SU-DHL-6 (cell line): ENCODE measurements at regions not wholly inside any gene's neighbourhood (a gene's known extent, or its start where the extent isn't known, plus 50 kb on each side); places are given as distances from the start of the nearest gene placed in this dataset.

Experiments used
- H2AFZ ChIP-seq: fragments of 200-600 bp; sonication (generic); 2 replicates; pipeline ENCODE4 v1.6.1; 2014; ENCODE audit warnings: low read depth, mild to moderate bottlenecking, moderate library complexity, mixed read lengths, antibody characterized with exemption, low read length; ENCODE audit not compliant: severe bottlenecking
- H3F3A ChIP-seq: fragments of 200-600 bp; shearing (Covaris generic); 2 replicates; pipeline ENCODE4 v1.6.0; 2016; ENCODE audit warnings: antibody characterized with exemption, mild to moderate bottlenecking; ENCODE audit not compliant: insufficient read depth
- H3K27ac ChIP-seq: fragments of 200-600 bp; sonication (generic); 2 replicates; pipeline ENCODE4 v1.5.1; 2016; ENCODE audit warnings: low read depth, mild to moderate bottlenecking, low read length, moderate library complexity, mixed read lengths
- H3K27me3 ChIP-seq: fragments of 200-600 bp; sonication (generic), shearing (Covaris generic); 2 replicates; pipeline ENCODE4 v1.6.0; 2014; ENCODE audit warnings: mild to moderate bottlenecking, low read length
- H3K36me3 ChIP-seq: fragments of 200-600 bp; sonication (generic); 2 replicates; pipeline ENCODE4 v1.6.1; 2014; ENCODE audit warnings: mild to moderate bottlenecking, low read length, mixed read lengths
- H3K4me2 ChIP-seq: fragments of 300-600, 200-600 bp; shearing (Covaris generic), sonication (generic); 2 replicates; pipeline ENCODE4 v1.6.0; 2014; ENCODE audit warnings: low read length, low read depth, mild to moderate bottlenecking; ENCODE audit not compliant: poor library complexity, severe bottlenecking
- H3K4me3 ChIP-seq: fragments of 200-600 bp; sonication (generic); 2 replicates; pipeline ENCODE4 v1.5.1; 2014; ENCODE audit warnings: antibody characterized with exemption, low read length, mild to moderate bottlenecking, mixed read lengths; ENCODE audit not compliant: insufficient read depth, poor library complexity, severe bottlenecking
- H3K79me2 ChIP-seq: fragments of 200-600 bp; sonication (generic); 2 replicates; pipeline ENCODE4 v1.6.1; 2014; ENCODE audit warnings: mild to moderate bottlenecking, low read length, moderate library complexity; ENCODE audit not compliant: insufficient read depth
- H3K9ac ChIP-seq: fragments of 200-600 bp; sonication (generic); 2 replicates; pipeline ENCODE4 v1.7.0; 2014; ENCODE audit warnings: mild to moderate bottlenecking, low read length
- H3K9me2 ChIP-seq: fragments of 200-600 bp; sonication (generic); replicated peaks from 2 replicates; pipeline ENCODE4 v1.6.1; 2014; ENCODE audit warnings: low read length; ENCODE audit not compliant: insufficient read depth
- H3K9me3 ChIP-seq: fragments of 200-600 bp; sonication (generic); 2 replicates; pipeline ENCODE4 v1.6.1; 2014; ENCODE audit warnings: low read length, mixed read lengths; ENCODE audit not compliant: insufficient read depth
- H4K20me1 ChIP-seq: fragments of 200-600 bp; sonication (generic); 2 replicates; pipeline ENCODE4 v1.6.1; 2014; ENCODE audit warnings: low read depth, mild to moderate bottlenecking, antibody characterized with exemption, low read length, moderate library complexity, mixed read lengths
- CTCF ChIP-seq: fragments of 200-600 bp; sonication (generic); IDR thresholded peaks from one replicate; pipeline ENCODE4 v1.5.1; 2017; ENCODE audit warnings: antibody characterized with exemption, mild to moderate bottlenecking, low read length, moderate library complexity; ENCODE audit not compliant: insufficient read depth, poor library complexity, severe bottlenecking
- EZH2phosphoT487 ChIP-seq: fragments of 200-600 bp; sonication (generic), shearing (Covaris generic); conservative IDR thresholded peaks from 2 replicates; pipeline ENCODE4 v1.6.1; 2018; ENCODE audit warnings: mild to moderate bottlenecking, antibody characterized with exemption, low read length, moderate library complexity, mixed read lengths

DNA sequence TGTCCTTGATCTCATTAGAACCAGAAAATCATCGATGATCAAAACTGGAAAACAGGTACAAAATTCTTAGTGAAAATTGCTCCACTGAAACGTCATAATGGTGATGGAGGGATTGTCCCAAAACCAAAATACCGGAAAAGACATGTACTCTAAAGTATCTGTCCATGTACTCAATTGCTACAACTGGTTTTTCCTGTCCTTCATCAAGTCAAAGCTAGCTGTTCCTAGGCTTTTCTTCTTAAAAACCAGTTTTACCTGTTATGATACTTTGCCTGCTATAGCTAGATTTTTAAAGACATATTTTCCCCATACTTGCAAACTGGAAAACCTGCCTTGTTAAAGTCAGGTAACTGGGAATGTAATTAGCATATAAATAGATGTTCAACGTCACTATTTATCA is 50.5 kb upstream of the LRRC1 start:
- H3K27ac ChIP-seq = no peak overlapping the region
- no peaks in the 10 kb centered on the region for H3F3A ChIP-seq

GRCh38 chr6:53741034-53741823 is 53.6 kb upstream of the LRRC1 start:
- Histone ChIP-seq H3K9me3 (no peaks in the 10 kb centered on the region), H3K36me3 (no peaks in the 10 kb centered on the region), H3K27ac (no peak overlapping the region), H3K9ac (no peak overlapping the region), H3F3A (no peaks in the 10 kb centered on the region), H3K4me3 (no peak overlapping the region), H3K4me2 (no peak overlapping the region), H3K79me2 (no peaks in the 10 kb centered on the region), H4K20me1 (no peaks in the 10 kb centered on the region), H3K27me3 (no peaks in the 10 kb centered on the region), H3K9me2 (no peaks in the 10 kb centered on the region), H2AFZ (no peak overlapping the region)
- TF ChIP-seq EZH2phosphoT487 = no peak

More for the DNA sequence above, 50.5 kb upstream of the LRRC1 start:
- TF ChIP-seq CTCF (no peak), EZH2phosphoT487 (no peak)
- Histone ChIP-seq H3K4me3 (no peak overlapping the region), H3K4me2 (no peak overlapping the region), H3K27me3 (no peaks in the 10 kb centered on the region), H3K9me2 (no peaks in the 10 kb centered on the region), H3K36me3 (no peaks in the 10 kb centered on the region), H3K9ac (no peak overlapping the region), H4K20me1 (no peaks in the 10 kb centered on the region), H3K9me3 (no peaks in the 10 kb centered on the region), H2AFZ (no peak overlapping the region), H3K79me2 (no peaks in the 10 kb centered on the region)

- no peak overlapping the region for H3K9ac ChIP-seq
- H3K4me2 ChIP-seq = no peak overlapping the region
- no peaks in the 10 kb centered on the region for H3K27me3 ChIP-seq
- no peaks in the 10 kb centered on the region for H4K20me1 ChIP-seq
- TF ChIP-seq EZH2phosphoT487 (no peak), CTCF (no peak)
- H3K27ac ChIP-seq = no peak overlapping the region
- H3K79me2 ChIP-seq = no peaks in the 10 kb centered on the region
- no peak overlapping the region for H2AFZ ChIP-seq
- no peak overlapping the region for H3K4me3 ChIP-seq
- H3K9me2 ChIP-seq = no peaks in the 10 kb centered on the region
- no peaks in the 10 kb centered on the region for H3F3A ChIP-seq
- H3K9me3 ChIP-seq = no peaks in the 10 kb centered on the region
- no peaks in the 10 kb centered on the region for H3K36me3 ChIP-seq
Observed at GRCh38 chr6:53737746-53738145, 57.1 kb upstream of the LRRC1 start.

DNA sequence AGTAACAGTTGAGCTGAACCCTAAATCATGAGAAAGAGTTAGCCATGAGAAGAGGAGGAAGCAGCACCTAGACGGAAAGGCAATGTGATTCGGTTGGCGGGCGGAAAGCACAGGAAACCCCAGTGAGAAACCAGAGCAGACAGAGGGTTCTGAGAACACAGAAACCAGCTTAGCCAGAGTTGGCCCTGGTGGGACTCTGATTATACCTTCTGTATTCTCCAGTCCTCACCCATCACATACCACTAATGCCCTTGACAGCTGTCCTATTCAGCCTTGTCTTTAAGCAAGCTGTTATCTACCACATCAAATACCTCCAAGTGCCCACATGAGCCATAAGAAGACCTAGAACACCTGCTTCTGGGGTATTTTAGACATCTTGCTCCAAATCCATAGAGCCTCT is 58.9 kb upstream of the LRRC1 start:
- H3K9ac ChIP-seq = no peak overlapping the region
- H3F3A ChIP-seq = no peaks in the 10 kb centered on the region
- H3K4me2 ChIP-seq = no peak overlapping the region
- H4K20me1 ChIP-seq = no peaks in the 10 kb centered on the region
- H3K27me3 ChIP-seq = no peaks in the 10 kb centered on the region
- no peak overlapping the region for H3K4me3 ChIP-seq
- no peak for TF ChIP-seq CTCF
- no peaks in the 10 kb centered on the region for H3K36me3 ChIP-seq
- no peaks in the 10 kb centered on the region for H3K9me2 ChIP-seq
- no peak overlapping the region for H2AFZ ChIP-seq
- H3K9me3 ChIP-seq = no peaks in the 10 kb centered on the region
- no peak overlapping the region for H3K27ac ChIP-seq
- H3K79me2 ChIP-seq = no peaks in the 10 kb centered on the region
